HCT116 (cell line): ENCODE measurements at regions not wholly inside any gene's neighbourhood (a gene's known extent, or its start where the extent isn't known, plus 50 kb on each side); places are given as distances from the start of the nearest gene placed in this dataset.

Experiments
- ATAC-seq: fragments of 200-7000 bp; cut with Tn5 transposase; 2 replicates; pipeline ENCODE4 v1.9.1; 2020; ENCODE audit warnings: mild to moderate bottlenecking, moderate library complexity
- BruUV-seq: library from RNA; stranded (reverse); fragments of 400-500 nt; replicated peaks from 2 replicates; lab custom pipeline; 2021; lab: Mats Ljungman, UMichigan
- CTCF ChIA-PET: fragments of 300-600 bp; sonication (Branson Sonifier 250); formaldehyde crosslinking; loops from one replicate; lab custom pipeline; 2021; ENCODE audit warnings: antibody characterized with exemption; lab: Charles Lee
- POLR2A ChIA-PET: fragments of 300-600, 350-600 bp; sonication (Branson Sonifier 250); formaldehyde crosslinking; loops from one replicate; lab custom pipeline; 2021; ENCODE audit warnings: antibody characterized with exemption; lab: Charles Lee
- RAD21 ChIA-PET, 2 experiments: fragments of 300-600 bp; sonication (Branson Sonifier 250); formaldehyde crosslinking; loops; one replicate each; lab custom pipeline; 2023; ENCODE audit warnings: low total read pairs in 2 of 2; ENCODE audit not compliant: uncharacterized antibody in 2 of 2, unreplicated experiment in 2 of 2, low non-redundant PET in 1 of 2; lab: Charles Lee
- DNase-seq: peaks from one replicate; pipeline ENCODE4 v3.0.0-alpha.2; 2010; ENCODE audit warnings: low read depth, low spot score
- H2AFZ ChIP-seq: fragments of 200-600 bp; shearing (Covaris generic), sonication (generic); 2 replicates; pipeline ENCODE4 v1.6.1; 2017; ENCODE audit warnings: low read depth, mixed run types, mixed read lengths, antibody characterized with exemption, low read length; ENCODE audit not compliant: poor library complexity, severe bottlenecking
- H3K27ac ChIP-seq: 2 replicates; pipeline ENCODE4 v1.5.1; 2012; ENCODE audit warnings: low read depth, low read length
- H3K27me3 ChIP-seq: fragments of 200-600 bp; sonication (generic); 2 replicates; pipeline ENCODE4 v1.6.1; 2016; ENCODE audit warnings: mixed run types, low read length, mixed read lengths; ENCODE audit not compliant: insufficient read depth
- H3K36me3 ChIP-seq, 2 experiments: fragments of 200-500 bp in 1 of 2; fragments of 200-600 bp in 1 of 2; sonication (Bioruptor generic) in 1 of 2; sonication (generic) in 1 of 2; 2 replicates each; pipeline versions ENCODE4 v1.5.1 to v1.6.1; 2014 to 2016; ENCODE audit warnings: low read length in 2 of 2, inconsistent platforms in 1 of 2, mixed read lengths in 1 of 2, mixed run types in 1 of 2; ENCODE audit not compliant: insufficient read depth in 2 of 2, control insufficient read depth in 1 of 2
- H3K4me1 ChIP-seq, 2 experiments: fragments of 200-600 bp in 1 of 2; sonication (generic) in 1 of 2; 2 replicates each; pipeline versions ENCODE4 v1.5.1 to v1.6.1; 2012 to 2017; ENCODE audit warnings: low read length in 2 of 2, inconsistent platforms in 1 of 2, mild to moderate bottlenecking in 1 of 2, mixed read lengths in 1 of 2, mixed run types in 1 of 2, moderate library complexity in 1 of 2; ENCODE audit not compliant: insufficient read depth in 2 of 2, control insufficient read depth in 1 of 2
- H3K4me2 ChIP-seq: fragments of 200-600 bp; sonication (generic); 2 replicates; pipeline ENCODE4 v1.6.1; 2017; ENCODE audit warnings: mixed run types, low read length, mixed read lengths
- H3K4me3 ChIP-seq, 2 experiments: fragments of 200-600 bp in 1 of 2; sonication (generic) in 1 of 2; replicated peaks in 1 of 2; 2 replicates each; pipeline ENCODE4 v1.5.1; 2011 to 2016; ENCODE audit warnings: low read length in 2 of 2, control low read depth in 1 of 2, low read depth in 1 of 2, mild to moderate bottlenecking in 1 of 2, mixed read lengths in 1 of 2, mixed run types in 1 of 2
- H3K79me2 ChIP-seq: fragments of 200-600 bp; sonication (generic); 2 replicates; pipeline ENCODE4 v1.6.1; 2017; ENCODE audit warnings: mild to moderate bottlenecking, mixed run types, low read length, moderate library complexity, mixed read lengths; ENCODE audit not compliant: insufficient read depth
- H3K9ac ChIP-seq: fragments of 200-600 bp; sonication (generic); 2 replicates; pipeline ENCODE4 v1.6.1; 2016; ENCODE audit warnings: low read length, mixed read lengths
- H3K9me2 ChIP-seq: fragments of 200-600 bp; sonication (generic), shearing (Covaris generic); 2 replicates; pipeline ENCODE4 v1.6.1; 2017; ENCODE audit warnings: mixed run types, mild to moderate bottlenecking, moderate library complexity; ENCODE audit not compliant: insufficient read depth
- H3K9me3 ChIP-seq, 2 experiments: fragments of 200-500 bp in 1 of 2; fragments of 200-600 bp in 1 of 2; sonication (Bioruptor generic) in 1 of 2; sonication (generic) in 1 of 2; 2 replicates each; pipeline ENCODE4 v1.6.1; 2014 to 2017; ENCODE audit warnings: low read length in 2 of 2, mixed read lengths in 2 of 2, inconsistent platforms in 1 of 2, low read depth in 1 of 2, mild to moderate bottlenecking in 1 of 2, mixed run types in 1 of 2, moderate library complexity in 1 of 2; ENCODE audit not compliant: control insufficient read depth in 1 of 2, insufficient read depth in 1 of 2
- H4K20me1 ChIP-seq: fragments of 200-600 bp; sonication (generic), shearing (Covaris generic); 2 replicates; pipeline ENCODE4 v1.6.1; 2017; ENCODE audit warnings: mixed run types, mild to moderate bottlenecking, moderate library complexity; ENCODE audit not compliant: insufficient read depth
- ATF3 ChIP-seq: IDR thresholded peaks from 2 replicates; pipeline ENCODE4 v1.6.1; 2012
- CEBPB ChIP-seq: IDR thresholded peaks from 2 replicates; pipeline ENCODE4 v1.6.1; 2012; ENCODE audit warnings: low read depth
- EZH2 ChIP-seq: fragments of 200-600 bp; sonication (generic); IDR thresholded peaks from 2 replicates; pipeline ENCODE4 v1.6.1; 2017; ENCODE audit warnings: antibody characterized with exemption, mixed run types
- FOSL1 ChIP-seq: IDR thresholded peaks from 2 replicates; pipeline ENCODE4 v1.6.1; 2012; ENCODE audit warnings: low read depth
- JUND ChIP-seq: IDR thresholded peaks from 2 replicates; pipeline ENCODE4 v1.6.1; 2012
- MAX ChIP-seq: IDR thresholded peaks from 2 replicates; pipeline ENCODE4 v1.6.1; 2012
- REST ChIP-seq: IDR thresholded peaks from 2 replicates; pipeline ENCODE4 v1.6.1; 2012; ENCODE audit warnings: low read depth
- TCF7L2 ChIP-seq: IDR thresholded peaks from 2 replicates; pipeline ENCODE4 v1.7.0; 2011; ENCODE audit warnings: borderline replicate concordance, inconsistent platforms; ENCODE audit not compliant: insufficient read depth, insufficient read length; ENCODE audit errors: extremely low read depth
- ZBTB33 ChIP-seq: IDR thresholded peaks from 2 replicates; pipeline ENCODE4 v1.6.1; 2011; ENCODE audit warnings: mild to moderate bottlenecking, low read length, moderate library complexity; ENCODE audit not compliant: insufficient replicate concordance; ENCODE audit errors: extremely low read depth
- ZFX ChIP-seq: fragments of 450-650 bp; IDR thresholded peaks from 2 replicates; pipeline ENCODE4 v1.6.1; 2017
- intact Hi-C: fragments of 100-400 bp; cut with micrococcal nuclease; formaldehyde crosslinking; loops from 2 replicates; pipeline ENCODE4 v1.10.0; 2022
- TF ChIP-seq, protein P1 (sequence below), 3 experiments: fragments of 200-600 bp in 1 of 3; sonication (generic) in 1 of 3; IDR thresholded peaks in 2 of 3; conservative IDR thresholded peaks in 1 of 3; 2 replicates each; pipeline ENCODE4 v1.5.1; 2012 to 2017; ENCODE audit warnings: low read depth in 2 of 3, low read length in 2 of 3, antibody characterized with exemption in 1 of 3, borderline replicate concordance in 1 of 3, control low read depth in 1 of 3, mild to moderate bottlenecking in 1 of 3, mixed read lengths in 1 of 3, mixed run types in 1 of 3, moderate library complexity in 1 of 3; ENCODE audit not compliant: insufficient read depth in 1 of 3

DNA sequence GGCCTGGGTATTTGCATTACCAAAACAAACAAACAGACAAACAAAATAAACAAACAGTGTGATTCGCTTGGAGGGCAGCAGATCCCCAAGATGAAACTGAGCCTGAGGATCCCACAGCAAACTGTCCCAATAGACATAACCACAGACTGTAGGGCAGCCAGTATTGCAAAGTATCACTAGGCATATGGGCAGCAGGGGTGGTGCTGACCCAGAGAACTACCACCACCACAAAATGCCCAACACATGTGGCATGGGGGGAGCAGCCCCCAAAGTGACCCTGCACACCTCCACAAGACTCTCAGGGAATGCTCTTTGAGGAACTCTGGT is 330.1 kb downstream of the CYRIA start:
- no peaks in the 10 kb centered on the region for H3K79me2 ChIP-seq
- H3K9ac ChIP-seq = no peak overlapping the region
- intact Hi-C loops = no loop called here
- H3K36me3 ChIP-seq = no peaks in the 10 kb centered on the region
- H3K27ac ChIP-seq = no peak overlapping the region
- H3K9me2 ChIP-seq = no peaks in the 10 kb centered on the region
- ChIA-PET POLR2A (no interaction called here), RAD21 (no interaction called here), CTCF (no interaction called here)
- no peaks in the 10 kb centered on the region for H3K9me3 ChIP-seq
- H4K20me1 ChIP-seq = no peaks in the 10 kb centered on the region; the same call in 1 of the 2 replicates
- ATAC-seq (no peak), DNase-seq (no peak)
- H2AFZ ChIP-seq = no peak overlapping the region
- TF ChIP-seq, protein P1, sequence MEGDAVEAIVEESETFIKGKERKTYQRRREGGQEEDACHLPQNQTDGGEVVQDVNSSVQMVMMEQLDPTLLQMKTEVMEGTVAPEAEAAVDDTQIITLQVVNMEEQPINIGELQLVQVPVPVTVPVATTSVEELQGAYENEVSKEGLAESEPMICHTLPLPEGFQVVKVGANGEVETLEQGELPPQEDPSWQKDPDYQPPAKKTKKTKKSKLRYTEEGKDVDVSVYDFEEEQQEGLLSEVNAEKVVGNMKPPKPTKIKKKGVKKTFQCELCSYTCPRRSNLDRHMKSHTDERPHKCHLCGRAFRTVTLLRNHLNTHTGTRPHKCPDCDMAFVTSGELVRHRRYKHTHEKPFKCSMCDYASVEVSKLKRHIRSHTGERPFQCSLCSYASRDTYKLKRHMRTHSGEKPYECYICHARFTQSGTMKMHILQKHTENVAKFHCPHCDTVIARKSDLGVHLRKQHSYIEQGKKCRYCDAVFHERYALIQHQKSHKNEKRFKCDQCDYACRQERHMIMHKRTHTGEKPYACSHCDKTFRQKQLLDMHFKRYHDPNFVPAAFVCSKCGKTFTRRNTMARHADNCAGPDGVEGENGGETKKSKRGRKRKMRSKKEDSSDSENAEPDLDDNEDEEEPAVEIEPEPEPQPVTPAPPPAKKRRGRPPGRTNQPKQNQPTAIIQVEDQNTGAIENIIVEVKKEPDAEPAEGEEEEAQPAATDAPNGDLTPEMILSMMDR (IDR thresholded peaks at IDR 0.05 in 2 of 3, conservative IDR thresholded peaks at IDR 0.05 in 1 of 3; ENCODE audit: borderline replicate concordance in 1 of 3, insufficient read depth in 1 of 3, low read depth in 2 of 3, low read length in 2 of 3) = no peak
- no peak for TF ChIP-seq TCF7L2
- no peak for TF ChIP-seq EZH2
- TF ChIP-seq JUND = no peak
- no peaks in the 10 kb centered on the region for H3K4me1 ChIP-seq
- no peak overlapping the region for H3K4me3 ChIP-seq
- H3K4me2 ChIP-seq = no peak overlapping the region
- no TSS peak for BruUV-seq
- H3K27me3 ChIP-seq = no peaks in the 10 kb centered on the region

GRCh38 chr2:16334886-16335603 is 330.6 kb downstream of the CYRIA start:
- H4K20me1 ChIP-seq = no peaks in the 10 kb centered on the region; the same call in 1 of the 2 replicates
- no peak overlapping the region for H2AFZ ChIP-seq
- H3K27ac ChIP-seq = no peak overlapping the region
- no peak overlapping the region for H3K4me3 ChIP-seq
- ATAC-seq (no peak), DNase-seq (no peak)
- CTCF ChIA-PET = no interaction called here
- no TSS peak for BruUV-seq
- no peaks in the 10 kb centered on the region for H3K9me2 ChIP-seq
- no peak overlapping the region for H3K9ac ChIP-seq
- H3K36me3 ChIP-seq = no peaks in the 10 kb centered on the region
- RAD21 ChIA-PET = no interaction called here
- H3K79me2 ChIP-seq = no peaks in the 10 kb centered on the region
- H3K4me2 ChIP-seq = no peak overlapping the region
- no peaks in the 10 kb centered on the region for H3K9me3 ChIP-seq
- intact Hi-C loops = no loop called here
- H3K27me3 ChIP-seq = no peaks in the 10 kb centered on the region
- no peaks in the 10 kb centered on the region for H3K4me1 ChIP-seq
- POLR2A ChIA-PET = no interaction called here
- TF ChIP-seq CEBPB (no peak), FOSL1 (no peak), ZBTB33 (no peak), TCF7L2 (no peak), MAX (no peak), ZFX (no peak), ATF3 (no peak), REST (no peak), EZH2 (no peak)
